Activated naive CD4-positive, alpha-beta T cell treated with anti-CD3 and anti-CD28 coated beads for 36 hours (primary cell): ENCODE measurements at regions not wholly inside any gene's neighbourhood (a gene's known extent, or its start where the extent isn't known, plus 50 kb on each side); places are given as distances from the start of the nearest gene placed in this dataset.

Experiments
- CTCF ChIA-PET: fragments of 350-600 bp; sonication (Branson Sonifier 250); formaldehyde crosslinking; loops from one replicate; lab custom pipeline; 2021; ENCODE audit warnings: antibody characterized with exemption; lab: Charles Lee
- DNase-seq: peaks from one replicate; pipeline ENCODE4 v3.0.0-alpha.2; 2020
- H3K27ac Mint-ChIP-seq: one replicate; pipeline ENCODE4 v1.8.0; 2021; ENCODE audit warnings: mild to moderate bottlenecking, mixed read lengths
- H3K27me3 Mint-ChIP-seq: one replicate; pipeline ENCODE4 v1.8.0; 2021; ENCODE audit warnings: low read depth, mixed read lengths
- H3K36me3 Mint-ChIP-seq: one replicate; pipeline ENCODE4 v1.8.0; 2021; ENCODE audit warnings: low read depth, mixed read lengths
- H3K4me1 Mint-ChIP-seq: one replicate; pipeline ENCODE4 v1.8.0; 2021; ENCODE audit warnings: low read depth, mixed read lengths
- H3K4me3 Mint-ChIP-seq: one replicate; pipeline ENCODE4 v1.8.0; 2021; ENCODE audit warnings: mild to moderate bottlenecking, moderate library complexity, mixed read lengths
- H3K9me3 Mint-ChIP-seq: one replicate; pipeline ENCODE4 v1.8.0; 2021; ENCODE audit warnings: mixed read lengths
- intact Hi-C: fragments of 100-400 bp; cut with micrococcal nuclease; formaldehyde crosslinking; loops from one replicate; pipeline ENCODE4 v1.15.1; 2023

DNA sequence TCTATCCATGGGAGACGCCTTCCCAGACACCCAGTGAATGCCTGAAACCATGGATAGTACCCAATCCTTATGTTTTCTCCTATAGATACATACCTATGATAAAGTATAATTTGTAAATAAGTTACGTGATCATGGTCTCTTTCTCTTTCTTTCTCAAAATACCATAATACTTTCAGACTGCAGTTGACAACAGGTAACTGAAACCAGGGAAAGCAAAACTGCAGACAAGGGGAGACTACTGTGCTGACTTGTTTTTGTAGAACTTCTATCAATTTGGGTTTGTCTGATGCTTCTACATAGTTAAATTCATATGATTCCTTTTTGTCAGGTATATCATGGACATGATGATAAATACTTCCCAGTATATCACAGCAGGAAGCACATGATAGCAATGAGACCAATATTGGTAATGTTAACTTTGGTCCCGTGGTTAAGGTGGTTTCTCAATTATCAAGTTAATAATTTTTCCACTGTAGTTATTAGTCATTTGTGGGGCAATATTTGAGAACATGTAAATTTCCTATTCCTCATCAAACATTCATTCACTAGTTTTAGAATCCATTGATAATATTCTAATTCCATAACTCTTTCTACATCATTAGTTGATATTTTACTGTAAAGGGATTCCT lies 298.0 kb upstream of the TET2 start:
- CTCF ChIA-PET = no interaction called here
- H3K27me3 Mint-ChIP-seq = no peaks in the 10 kb centered on the region
- H3K27ac Mint-ChIP-seq = no peak overlapping the region
- H3K4me3 Mint-ChIP-seq = no peak overlapping the region
- H3K36me3 Mint-ChIP-seq = no peaks in the 10 kb centered on the region
- no peaks in the 10 kb centered on the region for H3K4me1 Mint-ChIP-seq
- DNase-seq = no peak
- H3K9me3 Mint-ChIP-seq = no peaks in the 10 kb centered on the region
- intact Hi-C loops = no loop called here

DNA sequence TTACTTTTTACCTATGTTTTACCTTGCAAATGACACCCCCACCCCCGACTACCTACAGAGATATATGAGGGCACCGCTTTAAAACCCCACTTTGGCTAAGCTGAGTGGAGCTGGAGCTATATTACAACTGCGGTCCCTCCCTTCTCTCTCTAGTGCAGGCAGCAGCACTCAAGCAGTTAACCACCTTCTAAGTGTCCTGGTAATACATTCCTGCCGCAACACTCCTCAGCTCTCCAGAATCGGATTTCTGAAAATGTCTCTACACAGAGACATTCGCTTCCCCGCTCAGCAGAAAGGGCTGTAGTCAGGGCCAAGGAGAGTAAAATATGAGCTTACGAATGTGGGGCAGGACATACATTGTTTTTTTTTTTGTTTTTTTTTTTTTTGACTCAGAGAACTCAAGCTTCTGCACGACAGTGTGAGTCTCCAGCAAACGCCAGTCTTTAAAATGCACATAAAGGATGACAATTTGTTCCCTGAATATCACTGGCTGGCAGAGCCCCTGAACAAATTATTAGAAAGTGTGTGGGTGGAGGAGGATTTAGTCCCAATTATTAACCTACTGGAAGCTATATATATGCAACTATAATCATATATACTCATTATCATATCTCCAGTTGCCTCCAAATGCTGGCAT lies 287.0 kb upstream of the TET2 start:
- no peaks in the 10 kb centered on the region for H3K36me3 Mint-ChIP-seq
- intact Hi-C loops = loop anchor here (1.0 to 10.0 kb wide), 5 partner anchors 162 to 925 kb away; partner anchors contain the start of gene PPA2
- no peak overlapping the region for H3K27ac Mint-ChIP-seq
- H3K27me3 Mint-ChIP-seq = no peaks in the 10 kb centered on the region
- no peaks in the 10 kb centered on the region for H3K9me3 Mint-ChIP-seq
- CTCF ChIA-PET = interaction anchor here (0.7 to 1.3 kb wide), 2 partner anchors 13 to 65 kb away, joined by 3 read pairs; no protein-coding TSS in a partner anchor
- no peak overlapping the region for H3K4me3 Mint-ChIP-seq
- no peaks in the 10 kb centered on the region for H3K4me1 Mint-ChIP-seq
- no peak for DNase-seq

DNA sequence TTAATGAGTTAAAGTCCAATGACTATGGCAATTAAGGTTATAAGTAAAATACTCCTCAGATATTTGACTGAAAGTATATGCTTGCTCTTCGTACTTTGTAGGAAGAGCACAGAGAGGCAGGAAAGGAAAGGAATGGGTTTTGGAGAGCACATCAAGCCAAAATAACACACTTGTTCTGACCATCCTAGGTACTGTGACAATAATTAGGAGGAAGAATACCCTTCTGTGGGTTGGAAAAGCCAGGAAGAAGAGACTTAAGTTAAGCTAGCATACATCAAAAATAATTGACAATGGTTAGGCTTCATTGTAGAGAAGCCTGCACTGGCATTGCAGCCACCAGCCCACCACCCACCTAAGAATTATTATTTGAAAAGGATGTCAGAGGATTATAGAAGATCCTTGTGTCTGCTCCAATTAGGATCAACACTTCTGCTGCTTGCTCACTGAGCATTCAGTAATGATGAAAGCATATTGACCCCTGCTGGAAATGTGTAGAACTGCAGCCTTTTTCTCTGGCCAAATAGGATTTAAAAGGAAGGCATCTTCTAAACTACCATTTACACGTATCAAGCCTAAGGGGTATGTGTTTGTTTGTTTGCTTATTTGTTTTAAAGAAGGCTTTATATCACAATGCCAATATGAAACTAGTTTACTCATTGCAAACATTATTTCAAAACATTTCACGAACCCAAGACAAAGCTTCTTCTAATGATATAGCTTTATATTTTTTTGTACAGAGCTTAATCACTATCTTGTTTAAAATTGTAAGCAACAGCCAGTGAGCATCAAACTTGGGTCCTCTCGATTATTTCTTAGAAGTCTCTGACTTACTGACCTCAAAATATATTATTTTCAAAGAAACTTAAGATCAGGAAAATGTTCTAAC lies 286.2 kb upstream of the TET2 start:
- no peak overlapping the region for H3K4me3 Mint-ChIP-seq
- no peaks in the 10 kb centered on the region for H3K4me1 Mint-ChIP-seq
- CTCF ChIA-PET = interaction anchor here (0.6 to 1.3 kb wide), 5 partner anchors 10 to 335 kb away, joined by 3 to 5 read pairs (median 3); no protein-coding TSS in a partner anchor
- no peaks in the 10 kb centered on the region for H3K36me3 Mint-ChIP-seq
- intact Hi-C loops = loop anchor here (1.0 to 10.0 kb wide), 5 partner anchors 163 to 926 kb away; partner anchors contain the start of gene PPA2
- H3K27ac Mint-ChIP-seq = no peak overlapping the region
- DNase-seq = peak; percentile 66
- no peaks in the 10 kb centered on the region for H3K9me3 Mint-ChIP-seq
- H3K27me3 Mint-ChIP-seq = no peaks in the 10 kb centered on the region

DNA sequence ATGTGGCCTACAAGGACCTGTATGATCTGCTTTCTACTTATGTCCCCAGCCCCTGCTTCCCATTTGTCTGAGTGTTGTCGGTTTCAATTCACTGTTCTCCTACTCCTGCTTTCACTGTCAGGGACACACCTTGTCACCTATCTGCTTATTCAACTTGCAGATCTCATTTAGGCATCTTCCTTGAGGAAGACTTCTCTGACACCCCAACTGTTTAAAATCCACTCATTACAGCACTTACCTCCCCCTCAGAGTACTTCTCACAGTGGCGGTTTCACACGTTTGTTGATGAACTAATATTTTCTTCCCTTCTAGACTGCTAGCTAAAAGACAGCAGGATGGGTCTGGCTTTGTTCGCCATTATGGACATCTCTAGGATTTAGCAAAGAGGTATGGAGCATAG lies 279.9 kb upstream of the TET2 start:
- no peak overlapping the region for H3K4me3 Mint-ChIP-seq
- DNase-seq = no peak
- H3K27me3 Mint-ChIP-seq = no peaks in the 10 kb centered on the region
- CTCF ChIA-PET = interaction anchor here (0.7 kb wide), 1 partner anchor 149 kb away, joined by 3 read pairs; no protein-coding TSS in a partner anchor
- no peak overlapping the region for H3K27ac Mint-ChIP-seq
- H3K9me3 Mint-ChIP-seq = no peaks in the 10 kb centered on the region
- no peaks in the 10 kb centered on the region for H3K4me1 Mint-ChIP-seq
- intact Hi-C loops = loop anchor here (10.0 kb wide), 1 partner anchor 932 kb away; no protein-coding TSS in a partner anchor
- no peaks in the 10 kb centered on the region for H3K36me3 Mint-ChIP-seq

DNA sequence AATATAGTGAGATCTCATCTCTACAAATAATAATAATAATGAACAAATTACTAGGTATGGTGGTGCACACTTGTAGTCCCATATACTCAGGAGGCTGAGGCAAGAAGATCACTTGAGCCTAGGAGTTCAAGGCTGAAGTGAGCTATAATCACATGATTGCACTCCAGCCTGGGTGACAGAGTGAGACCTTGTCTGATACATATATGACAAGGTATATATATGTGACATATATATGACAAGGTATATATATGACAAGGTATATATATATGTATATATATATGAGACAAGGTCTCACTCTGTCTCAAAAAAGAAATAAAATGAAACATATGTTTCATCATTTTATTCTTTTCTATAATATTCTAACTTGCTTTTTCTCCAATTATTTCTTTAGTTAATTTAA lies 278.1 kb upstream of the TET2 start:
- intact Hi-C loops = loop anchor here (10.0 kb wide), 1 partner anchor 934 kb away; no protein-coding TSS in a partner anchor
- no peaks in the 10 kb centered on the region for H3K9me3 Mint-ChIP-seq

DNA sequence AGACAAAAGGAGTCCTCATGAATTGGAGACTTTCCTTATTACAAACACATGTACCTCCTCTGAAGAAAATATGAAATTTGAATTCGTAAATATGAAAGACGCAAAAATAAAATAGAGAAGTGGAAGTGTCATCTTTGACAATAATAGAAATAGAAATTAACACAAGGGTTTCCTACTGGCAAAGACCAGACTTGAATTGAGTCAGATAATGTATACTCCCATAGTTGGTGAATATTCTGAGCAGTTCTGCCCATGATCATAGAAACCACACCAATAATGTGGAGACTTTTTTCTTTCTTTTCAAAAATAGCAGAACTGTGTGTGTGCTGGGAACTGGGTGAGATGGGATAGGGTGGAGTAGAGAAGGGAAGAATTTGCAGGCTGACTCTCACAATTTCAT lies 277.7 kb upstream of the TET2 start:
- no peaks in the 10 kb centered on the region for H3K36me3 Mint-ChIP-seq
- no peaks in the 10 kb centered on the region for H3K27me3 Mint-ChIP-seq
- no peak for DNase-seq
- H3K9me3 Mint-ChIP-seq = no peaks in the 10 kb centered on the region
- CTCF ChIA-PET = interaction anchor here (0.7 kb wide), 1 partner anchor 173 kb away, joined by 3 read pairs; no protein-coding TSS in a partner anchor
- intact Hi-C loops = loop anchor here (10.0 kb wide), 1 partner anchor 934 kb away; no protein-coding TSS in a partner anchor
- H3K27ac Mint-ChIP-seq = no peak overlapping the region
- no peak overlapping the region for H3K4me3 Mint-ChIP-seq
- no peaks in the 10 kb centered on the region for H3K4me1 Mint-ChIP-seq

More for the DNA sequence above, 278.1 kb upstream of the TET2 start:
- no peaks in the 10 kb centered on the region for H3K27me3 Mint-ChIP-seq
- H3K4me3 Mint-ChIP-seq = no peak overlapping the region
- no peak overlapping the region for H3K27ac Mint-ChIP-seq
- no peak for DNase-seq
- no peaks in the 10 kb centered on the region for H3K36me3 Mint-ChIP-seq
- no peaks in the 10 kb centered on the region for H3K4me1 Mint-ChIP-seq
- CTCF ChIA-PET = interaction anchor here (0.7 kb wide), 1 partner anchor 173 kb away, joined by 3 read pairs; no protein-coding TSS in a partner anchor

DNA sequence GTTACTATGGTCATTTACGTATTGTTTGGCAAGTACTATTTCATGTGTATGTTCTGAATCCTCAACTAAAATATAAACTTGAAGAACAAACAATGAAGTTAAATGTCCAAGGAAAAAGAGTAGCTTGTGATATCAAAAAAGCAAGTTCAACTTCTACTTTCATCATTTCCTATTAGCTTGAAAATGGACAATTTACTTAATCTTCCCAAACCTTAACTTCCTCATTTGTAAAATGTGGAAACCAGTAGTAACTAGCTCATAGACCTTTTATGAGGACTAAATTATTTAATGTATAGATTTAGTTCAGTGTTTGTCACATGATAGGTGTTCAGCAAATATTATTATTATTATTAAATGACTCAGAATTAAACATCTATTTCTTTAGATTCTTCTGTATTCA lies 276.8 kb upstream of the TET2 start:
- Mint-ChIP-seq H3K27me3 (no peaks in the 10 kb centered on the region), H3K4me1 (no peaks in the 10 kb centered on the region), H3K9me3 (no peaks in the 10 kb centered on the region), H3K36me3 (no peaks in the 10 kb centered on the region), H3K27ac (no peak overlapping the region), H3K4me3 (no peak overlapping the region)
- CTCF ChIA-PET = no interaction called here
- intact Hi-C loops = loop anchor here (10.0 kb wide), 1 partner anchor 935 kb away; no protein-coding TSS in a partner anchor
- DNase-seq = no peak

DNA sequence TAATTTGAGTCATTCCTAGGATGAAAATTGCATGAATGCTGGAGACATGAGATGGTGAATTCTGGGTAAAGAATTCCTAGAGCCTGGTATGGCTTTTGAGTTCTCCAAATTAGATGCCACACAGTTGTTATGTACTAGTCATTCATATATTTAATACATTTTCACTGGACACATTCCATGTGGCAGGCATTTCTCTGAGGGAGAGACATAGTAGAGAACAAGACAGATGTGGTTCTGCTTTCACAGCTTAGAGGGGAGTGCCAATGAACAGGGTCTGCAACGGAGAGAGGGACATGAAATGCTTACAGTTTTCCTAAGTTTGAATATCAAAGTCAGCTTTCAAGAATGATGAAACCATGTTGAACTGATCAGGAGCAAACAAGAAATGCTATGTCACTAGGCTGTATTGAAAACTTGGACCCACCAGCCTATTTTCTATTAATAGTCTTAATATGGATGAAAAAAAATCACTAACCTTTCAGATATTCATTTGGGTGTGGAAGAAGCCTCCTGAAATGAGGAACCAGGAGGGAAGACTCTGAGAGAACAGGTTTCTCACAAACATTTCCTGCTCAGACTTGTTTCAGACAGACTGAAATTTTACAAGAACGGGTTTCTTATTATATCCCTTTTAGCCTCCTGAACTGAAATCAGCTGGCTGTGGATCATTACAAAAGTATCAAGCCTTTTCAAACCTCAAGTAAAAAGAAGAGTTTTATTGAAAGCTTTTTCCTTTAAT lies 276.0 kb upstream of the TET2 start:
- no peaks in the 10 kb centered on the region for H3K9me3 Mint-ChIP-seq
- CTCF ChIA-PET = no interaction called here
- no peaks in the 10 kb centered on the region for H3K36me3 Mint-ChIP-seq
- H3K27ac Mint-ChIP-seq = no peak overlapping the region
- intact Hi-C loops = no loop called here
- no peak for DNase-seq
- H3K4me3 Mint-ChIP-seq = no peak overlapping the region
- H3K4me1 Mint-ChIP-seq = no peaks in the 10 kb centered on the region
- H3K27me3 Mint-ChIP-seq = no peaks in the 10 kb centered on the region

DNA sequence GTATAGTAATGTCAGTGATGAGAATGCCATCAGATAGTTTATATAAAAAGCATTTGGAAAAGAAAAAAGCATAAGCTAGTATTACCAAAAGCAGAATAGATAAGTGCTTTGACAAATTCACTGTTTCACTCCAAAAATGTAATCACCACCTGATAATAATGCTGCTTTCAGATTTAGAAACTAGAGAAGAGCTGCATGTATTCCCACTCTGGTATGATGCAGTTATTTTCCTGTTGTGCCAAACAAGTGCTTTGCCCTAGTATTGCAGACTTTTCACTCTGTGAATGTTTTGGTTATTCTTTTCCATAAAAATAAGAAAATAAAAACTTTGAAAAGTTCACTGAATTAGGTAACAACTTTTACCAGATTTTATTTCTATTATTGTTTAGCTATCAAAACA lies 267.7 kb upstream of the TET2 start:
- Mint-ChIP-seq H3K27ac (no peak overlapping the region), H3K4me3 (no peak overlapping the region), H3K4me1 (peaks cover 7% of the 10 kb centered on the region), H3K36me3 (no peaks in the 10 kb centered on the region), H3K27me3 (peaks cover 5% of the 10 kb centered on the region), H3K9me3 (no peaks in the 10 kb centered on the region)
- CTCF ChIA-PET = interaction anchor here (0.5 to 1.1 kb wide), 2 partner anchors 13 to 18 kb away, joined by 3 read pairs; no protein-coding TSS in a partner anchor
- DNase-seq = no peak
- intact Hi-C loops = no loop called here

DNA sequence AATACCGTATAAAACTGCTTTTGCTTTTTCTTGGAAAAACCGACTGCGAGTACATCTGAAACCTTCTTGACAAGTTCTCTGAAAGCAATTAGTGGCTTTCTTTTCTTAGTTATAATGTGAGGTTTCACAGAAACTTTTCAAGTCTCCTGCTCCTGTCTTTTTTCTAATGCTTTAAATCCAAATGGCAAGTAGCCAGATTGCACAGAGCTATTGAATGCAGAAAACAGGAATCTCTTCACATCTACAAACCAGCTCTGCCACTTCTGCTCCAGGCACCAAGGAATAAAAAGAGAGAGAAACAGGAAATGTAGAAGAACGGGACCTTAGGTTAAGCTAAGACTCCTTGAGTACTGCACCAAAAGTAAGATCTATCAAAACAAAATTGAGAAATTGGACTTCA lies 267.3 kb upstream of the TET2 start:
- H3K4me1 Mint-ChIP-seq = peaks cover 7% of the 10 kb centered on the region
- intact Hi-C loops = no loop called here
- H3K27ac Mint-ChIP-seq = no peak overlapping the region
- no peak for DNase-seq
- H3K27me3 Mint-ChIP-seq = peaks cover 5% of the 10 kb centered on the region
- CTCF ChIA-PET = interaction anchor here (1.1 kb wide), 1 partner anchor 18 kb away, joined by 3 read pairs; no protein-coding TSS in a partner anchor
- H3K36me3 Mint-ChIP-seq = no peaks in the 10 kb centered on the region
- H3K4me3 Mint-ChIP-seq = no peak overlapping the region
- H3K9me3 Mint-ChIP-seq = no peaks in the 10 kb centered on the region

DNA sequence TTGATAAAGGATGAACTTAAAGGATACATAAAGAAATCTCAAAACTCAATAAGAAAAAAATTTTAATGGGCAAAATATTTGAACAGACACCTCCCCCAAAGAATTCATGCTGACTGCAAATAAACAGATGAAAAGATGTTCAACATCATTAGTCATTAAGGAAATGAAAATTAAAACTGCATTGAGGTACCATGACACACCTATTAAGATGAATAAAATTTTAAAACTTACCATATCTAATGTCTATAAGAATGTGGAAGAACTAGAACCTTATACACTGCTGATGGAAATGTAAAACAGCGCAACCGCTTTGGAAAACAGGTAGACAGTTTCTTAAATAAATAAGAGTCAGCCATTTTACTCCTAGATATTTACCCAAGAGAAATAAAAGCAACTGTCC lies 266.8 kb upstream of the TET2 start:
- Mint-ChIP-seq H3K9me3 (no peaks in the 10 kb centered on the region), H3K27me3 (peaks cover 5% of the 10 kb centered on the region)
- DNase-seq = no peak

More for the DNA sequence above, 266.8 kb upstream of the TET2 start:
- intact Hi-C loops = no loop called here
- Mint-ChIP-seq H3K36me3 (no peaks in the 10 kb centered on the region), H3K27ac (no peak overlapping the region), H3K4me1 (peaks cover 7% of the 10 kb centered on the region), H3K4me3 (no peak overlapping the region)
- CTCF ChIA-PET = no interaction called here
